Uterus (tissue), 2 donors: ENCODE measurements at regions not wholly inside any gene's neighbourhood (a gene's known extent, or its start where the extent isn't known, plus 50 kb on each side); places are given as distances from the start of the nearest gene placed in this dataset.

Experiments used
- CTCF ChIP-seq, 4 experiments: fragments of 200-600 bp in 2 of 4; fragments of 450-650 bp in 2 of 4; sonication (generic) in 2 of 4; IDR thresholded peaks; one replicate each; pipeline ENCODE4 v1.5.1; 2016 to 2019; ENCODE audit warnings: antibody characterized with exemption in 4 of 4, mild to moderate bottlenecking in 2 of 4, moderate library complexity in 1 of 4
- POLR2A ChIP-seq, 2 donors: fragments of 450-650 bp; IDR thresholded peaks; one replicate each; pipeline ENCODE4 v1.6.1; 2016; ENCODE audit warnings: antibody characterized with exemption in 2 of 2, mild to moderate bottlenecking in 1 of 2, moderate library complexity in 1 of 2

GRCh38 chr2:17164550-17164949 is 353.7 kb downstream of the RAD51AP2 start:
- TF ChIP-seq POLR2A (IDR thresholded peaks at IDR 0.05) (no peak), CTCF (IDR thresholded peaks at IDR 0.05) (no peak)
